ENCODE measurements at regions not wholly inside any gene's neighbourhood (a gene's known extent, or its start where the extent isn't known, plus 50 kb on each side); places are given as distances from the start of the nearest gene placed in this dataset.

DNA sequence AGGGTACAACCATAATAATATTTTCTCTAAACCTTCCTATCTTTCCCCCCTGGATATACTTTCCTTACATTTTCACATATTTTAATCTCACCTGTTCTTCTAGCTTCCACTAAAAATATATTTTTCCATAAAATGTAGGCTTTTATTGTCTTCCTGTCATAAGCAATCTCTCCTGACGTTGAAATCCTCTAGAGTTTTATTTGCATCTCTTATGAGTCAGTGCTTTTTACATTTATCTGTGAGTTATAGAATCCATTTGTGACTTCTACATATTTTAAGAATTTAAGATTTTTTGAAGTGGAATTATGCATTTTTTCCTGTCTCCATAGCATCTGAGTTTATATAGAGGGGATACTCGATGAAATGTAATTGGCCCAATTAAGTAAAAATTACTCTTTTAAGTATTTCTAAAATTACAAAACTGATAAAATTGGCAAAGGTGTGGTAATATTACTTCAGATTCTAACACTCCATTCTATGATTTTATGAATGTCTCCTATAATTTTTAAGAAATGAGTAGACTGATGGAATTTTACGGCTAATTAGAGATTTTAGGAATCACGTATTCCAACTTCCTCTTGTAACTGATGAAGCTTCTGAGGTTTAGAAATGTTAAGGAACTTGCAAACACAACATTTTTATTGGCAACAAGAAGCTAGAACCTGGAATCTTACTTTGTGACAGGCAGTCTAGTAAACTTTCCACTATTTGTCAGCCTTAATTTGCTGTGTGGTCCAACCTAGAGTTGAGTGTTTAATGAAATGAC is 422.9 kb upstream of the SEMA3A start:
- TF ChIP-seq EZH2 (IDR thresholded peaks at IDR 0.05; ENCODE audit: low read length, unreplicated experiment), result no peak
- TF ChIP-seq, protein P1, sequence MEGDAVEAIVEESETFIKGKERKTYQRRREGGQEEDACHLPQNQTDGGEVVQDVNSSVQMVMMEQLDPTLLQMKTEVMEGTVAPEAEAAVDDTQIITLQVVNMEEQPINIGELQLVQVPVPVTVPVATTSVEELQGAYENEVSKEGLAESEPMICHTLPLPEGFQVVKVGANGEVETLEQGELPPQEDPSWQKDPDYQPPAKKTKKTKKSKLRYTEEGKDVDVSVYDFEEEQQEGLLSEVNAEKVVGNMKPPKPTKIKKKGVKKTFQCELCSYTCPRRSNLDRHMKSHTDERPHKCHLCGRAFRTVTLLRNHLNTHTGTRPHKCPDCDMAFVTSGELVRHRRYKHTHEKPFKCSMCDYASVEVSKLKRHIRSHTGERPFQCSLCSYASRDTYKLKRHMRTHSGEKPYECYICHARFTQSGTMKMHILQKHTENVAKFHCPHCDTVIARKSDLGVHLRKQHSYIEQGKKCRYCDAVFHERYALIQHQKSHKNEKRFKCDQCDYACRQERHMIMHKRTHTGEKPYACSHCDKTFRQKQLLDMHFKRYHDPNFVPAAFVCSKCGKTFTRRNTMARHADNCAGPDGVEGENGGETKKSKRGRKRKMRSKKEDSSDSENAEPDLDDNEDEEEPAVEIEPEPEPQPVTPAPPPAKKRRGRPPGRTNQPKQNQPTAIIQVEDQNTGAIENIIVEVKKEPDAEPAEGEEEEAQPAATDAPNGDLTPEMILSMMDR (conservative IDR thresholded peaks at IDR 0.05; ENCODE audit: low read depth, low read length), result no peak

Data from PC-3 (cell line).